MCF 10A (cell line): ENCODE measurements at regions not wholly inside any gene's neighbourhood (a gene's known extent, or its start where the extent isn't known, plus 50 kb on each side); places are given as distances from the start of the nearest gene placed in this dataset.

Experiments
- BruUV-seq: library from RNA; stranded (reverse); fragments of 400-500 nt; replicated peaks from 2 replicates; lab custom pipeline; 2021; lab: Mats Ljungman, UMichigan
- CTCF ChIA-PET: fragments of 300-600 bp; sonication (Branson Sonifier 250); formaldehyde crosslinking; extraction: SDS; loops from one replicate; lab custom pipeline; 2021; ENCODE audit warnings: antibody characterized with exemption, inconsistent platforms; lab: Yijun Ruan, JAX
- POLR2A ChIA-PET: fragments of 300-600, 350-650 bp; sonication (Branson Sonifier 250); formaldehyde crosslinking; extraction: SDS; loops from one replicate; lab custom pipeline; 2020; ENCODE audit warnings: antibody characterized with exemption, inconsistent platforms; lab: Yijun Ruan, JAX
- DNase-seq: peaks from one replicate; pipeline ENCODE4 v3.0.0-alpha.2; 2018; ENCODE audit not compliant: unreplicated experiment
- H3K27ac Mint-ChIP-seq: one replicate; pipeline ENCODE4 v1.8.0; 2022; ENCODE audit warnings: mild to moderate bottlenecking, low read depth, mixed read lengths; ENCODE audit not compliant: unreplicated experiment
- H3K27me3 Mint-ChIP-seq: one replicate; pipeline ENCODE4 v1.8.0; 2022; ENCODE audit warnings: mixed read lengths; ENCODE audit not compliant: insufficient read depth, unreplicated experiment
- H3K36me3 Mint-ChIP-seq: one replicate; pipeline ENCODE4 v1.8.0; 2022; ENCODE audit warnings: mild to moderate bottlenecking, moderate library complexity, mixed read lengths; ENCODE audit not compliant: insufficient read depth, unreplicated experiment
- H3K4me1 Mint-ChIP-seq: one replicate; pipeline ENCODE4 v1.8.0; 2022; ENCODE audit warnings: mixed read lengths; ENCODE audit not compliant: insufficient read depth, unreplicated experiment
- H3K4me3 Mint-ChIP-seq: one replicate; pipeline ENCODE4 v1.8.0; 2022; ENCODE audit warnings: mild to moderate bottlenecking, moderate library complexity, mixed read lengths; ENCODE audit not compliant: unreplicated experiment
- H3K9me3 Mint-ChIP-seq: one replicate; pipeline ENCODE4 v1.8.0; 2022; ENCODE audit warnings: mixed read lengths; ENCODE audit not compliant: unreplicated experiment
- CTCF ChIP-seq: fragments of 200-600 bp; IDR thresholded peaks from one replicate; pipeline ENCODE4 v1.8.0; 2022; ENCODE audit warnings: antibody characterized with exemption, mild to moderate bottlenecking; ENCODE audit not compliant: unreplicated experiment
- intact Hi-C: fragments of 100-400 bp; cut with micrococcal nuclease; formaldehyde crosslinking; loops from 2 replicates; pipeline ENCODE4 v1.14.1; 2022

GRCh38 chr3:152205097-152205593 is 63.6 kb upstream of the MBNL1 start:
- Mint-ChIP-seq H3K27ac (no peak overlapping the region), H3K4me3 (no peak overlapping the region), H3K36me3 (no peaks in the 10 kb centered on the region), H3K27me3 (no peaks in the 10 kb centered on the region), H3K4me1 (no peaks in the 10 kb centered on the region), H3K9me3 (no peaks in the 10 kb centered on the region)
- POLR2A ChIA-PET, result interaction anchor here (1.3 kb wide), 2 partner anchors 8 to 50 kb away, joined by 3 read pairs; no protein-coding TSS in a partner anchor
- DNase-seq, result no peak
- CTCF ChIA-PET, result interaction anchor here (1.3 kb wide), 1 partner anchor 29 kb away, joined by 3 read pairs; no protein-coding TSS in a partner anchor
- intact Hi-C loops, result no loop called here
- BruUV-seq, result no TSS peak
- no peak for TF ChIP-seq CTCF

GRCh38 chr3:152206243-152206760 is 62.4 kb upstream of the MBNL1 start:
- H3K36me3 Mint-ChIP-seq, result no peaks in the 10 kb centered on the region
- H3K27me3 Mint-ChIP-seq, result no peaks in the 10 kb centered on the region
- ChIA-PET POLR2A (no interaction called here), CTCF (no interaction called here)
- TF ChIP-seq CTCF, result no peak
- no peaks in the 10 kb centered on the region for H3K4me1 Mint-ChIP-seq
- DNase-seq, result no peak
- no peak overlapping the region for H3K4me3 Mint-ChIP-seq
- intact Hi-C loops, result no loop called here
- no peaks in the 10 kb centered on the region for H3K9me3 Mint-ChIP-seq
- no TSS peak for BruUV-seq
- no peak overlapping the region for H3K27ac Mint-ChIP-seq

- intact Hi-C loops, result no loop called here
- no peak for TF ChIP-seq CTCF
- no peaks in the 10 kb centered on the region for H3K4me1 Mint-ChIP-seq
- H3K4me3 Mint-ChIP-seq, result no peak overlapping the region
- H3K27me3 Mint-ChIP-seq, result no peaks in the 10 kb centered on the region
- no peak for DNase-seq
- BruUV-seq, result no TSS peak
- ChIA-PET POLR2A (interaction anchor here (1.3 kb wide), 1 partner anchor 33 kb away, joined by 7 read pairs; no protein-coding TSS in a partner anchor), CTCF (no interaction called here)
- no peaks in the 10 kb centered on the region for H3K9me3 Mint-ChIP-seq
- H3K27ac Mint-ChIP-seq, result no peak overlapping the region
- no peaks in the 10 kb centered on the region for H3K36me3 Mint-ChIP-seq
These were observed 60.3 kb upstream of the MBNL1 start for GRCh38 chr3:152208439-152208838.

- no peak for TF ChIP-seq CTCF
- Mint-ChIP-seq H3K27ac (no peak overlapping the region), H3K4me3 (no peak overlapping the region), H3K9me3 (no peaks in the 10 kb centered on the region), H3K27me3 (no peaks in the 10 kb centered on the region), H3K36me3 (no peaks in the 10 kb centered on the region), H3K4me1 (no peaks in the 10 kb centered on the region)
- no TSS peak for BruUV-seq
- ChIA-PET CTCF (no interaction called here), POLR2A (interaction anchor here (1.3 kb wide), 1 partner anchor 34 kb away, joined by 7 read pairs; no protein-coding TSS in a partner anchor)
- intact Hi-C loops, result no loop called here
- no peak for DNase-seq
These were observed 59.7 kb upstream of the MBNL1 start for GRCh38 chr3:152209060-152209459.
